ENCODE measurements at regions not wholly inside any gene's neighbourhood (a gene's known extent, or its start where the extent isn't known, plus 50 kb on each side); places are given as distances from the start of the nearest gene placed in this dataset.

DNA sequence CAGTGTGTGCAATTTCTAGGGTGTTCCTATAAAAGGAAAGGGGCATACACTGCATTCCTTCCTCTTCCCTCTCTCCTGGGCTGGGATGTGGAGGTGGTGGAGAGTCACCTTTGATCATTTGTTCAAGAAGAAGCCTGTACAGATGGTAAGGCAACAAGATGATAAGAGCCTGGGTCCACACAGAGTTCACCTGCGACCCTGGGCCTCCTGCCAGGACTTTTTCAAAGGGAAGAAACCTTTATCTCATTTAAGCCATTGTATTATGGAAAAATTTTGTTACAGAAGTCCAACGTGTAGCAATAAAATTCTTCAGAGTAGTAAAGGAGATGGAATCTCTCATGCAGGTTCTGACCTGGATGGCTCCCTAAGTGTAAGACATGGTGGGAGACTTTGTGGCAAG, 189.1 kb downstream of the MIS18A start:
- TF ChIP-seq, protein P1, sequence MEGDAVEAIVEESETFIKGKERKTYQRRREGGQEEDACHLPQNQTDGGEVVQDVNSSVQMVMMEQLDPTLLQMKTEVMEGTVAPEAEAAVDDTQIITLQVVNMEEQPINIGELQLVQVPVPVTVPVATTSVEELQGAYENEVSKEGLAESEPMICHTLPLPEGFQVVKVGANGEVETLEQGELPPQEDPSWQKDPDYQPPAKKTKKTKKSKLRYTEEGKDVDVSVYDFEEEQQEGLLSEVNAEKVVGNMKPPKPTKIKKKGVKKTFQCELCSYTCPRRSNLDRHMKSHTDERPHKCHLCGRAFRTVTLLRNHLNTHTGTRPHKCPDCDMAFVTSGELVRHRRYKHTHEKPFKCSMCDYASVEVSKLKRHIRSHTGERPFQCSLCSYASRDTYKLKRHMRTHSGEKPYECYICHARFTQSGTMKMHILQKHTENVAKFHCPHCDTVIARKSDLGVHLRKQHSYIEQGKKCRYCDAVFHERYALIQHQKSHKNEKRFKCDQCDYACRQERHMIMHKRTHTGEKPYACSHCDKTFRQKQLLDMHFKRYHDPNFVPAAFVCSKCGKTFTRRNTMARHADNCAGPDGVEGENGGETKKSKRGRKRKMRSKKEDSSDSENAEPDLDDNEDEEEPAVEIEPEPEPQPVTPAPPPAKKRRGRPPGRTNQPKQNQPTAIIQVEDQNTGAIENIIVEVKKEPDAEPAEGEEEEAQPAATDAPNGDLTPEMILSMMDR (IDR thresholded peaks at IDR 0.05), result no peak
- no peak for TF ChIP-seq POLR2A (IDR thresholded peaks at IDR 0.05)
